Prostate gland (tissue), 2 donors: ENCODE measurements at regions not wholly inside any gene's neighbourhood (a gene's known extent, or its start where the extent isn't known, plus 50 kb on each side); places are given as distances from the start of the nearest gene placed in this dataset.

ENCODE experiments used
- DNase-seq: peaks from one replicate; pipeline ENCODE4 v3.0.0-alpha.2; 2019; ENCODE audit warnings: low spot score
- H3K27ac ChIP-seq, 2 donors: fragments of 200-600 bp; sonication (generic); 2 replicates each; pipeline ENCODE4 v1.5.1; 2017 to 2019
- H3K27me3 ChIP-seq: fragments of 200-600 bp; sonication (generic); replicated peaks from 2 replicates; pipeline ENCODE4 v1.5.1; 2019; ENCODE audit not compliant: insufficient read depth
- H3K36me3 ChIP-seq, 2 donors: fragments of 200-600 bp; sonication (generic); 1 replicate in 1 of 2; 2 replicates in 1 of 2; pipeline versions ENCODE4 v1.5.1 to v1.8.1; 2017 to 2019
- H3K4me1 ChIP-seq: fragments of 200-600 bp; sonication (generic); replicated peaks from 2 replicates; pipeline ENCODE4 v1.5.1; 2019
- H3K4me3 ChIP-seq, 2 donors: fragments of 200-600 bp; sonication (generic); 2 replicates each; pipeline ENCODE4 v1.5.1; 2017 to 2019
- H3K9me3 ChIP-seq: fragments of 200-600 bp; sonication (generic); 2 replicates; pipeline ENCODE4 v1.5.1; 2017
- POLR2A ChIP-seq: fragments of 450-650 bp; IDR thresholded peaks from one replicate; pipeline ENCODE4 v1.6.1; 2016; ENCODE audit warnings: antibody characterized with exemption, mild to moderate bottlenecking
- POLR2AphosphoS5 ChIP-seq: sonication (generic); formaldehyde crosslinking; IDR thresholded peaks from one replicate; pipeline ENCODE4 v1.6.1; 2017; ENCODE audit warnings: antibody characterized with exemption
- WGBS: methylation state at CpG from one replicate; pipeline ENCODE4 v1.1.5; 2018; 5-methylcytosine and 5-hydroxymethylcytosine counted together
- intact Hi-C: fragments of 100-400 bp; cut with DNase I; formaldehyde crosslinking; loops from one replicate; pipeline ENCODE4 v1.14.2; 2022
- TF ChIP-seq, protein P1 (sequence below), 4 experiments: fragments of 200-600 bp in 2 of 4; fragments of 450-650 bp in 2 of 4; sonication (generic) in 2 of 4; IDR thresholded peaks; 1 replicate in 3 of 4; 2 replicates in 1 of 4; pipeline ENCODE4 v1.5.1; 2016 to 2019; ENCODE audit warnings: antibody characterized with exemption in 4 of 4, mild to moderate bottlenecking in 2 of 4, moderate library complexity in 2 of 4

GRCh38 chr7:9782275-9782674 is 1191.4 kb upstream of the PHF14 start:
- Histone ChIP-seq H3K4me1 (no peaks in the 10 kb centered on the region), H3K27ac (no peak overlapping the region), H3K4me3 (no peak overlapping the region), H3K36me3 (no peaks in the 10 kb centered on the region), H3K27me3 (no peaks in the 10 kb centered on the region), H3K9me3 (no peaks in the 10 kb centered on the region)
- DNase-seq, result no peak
- 44% methylated on average over 2 of the region's 2 CpGs for WGBS
- intact Hi-C loops, result no loop called here
- TF ChIP-seq POLR2A (no peak), POLR2AphosphoS5 (no peak)
- TF ChIP-seq, protein P1, sequence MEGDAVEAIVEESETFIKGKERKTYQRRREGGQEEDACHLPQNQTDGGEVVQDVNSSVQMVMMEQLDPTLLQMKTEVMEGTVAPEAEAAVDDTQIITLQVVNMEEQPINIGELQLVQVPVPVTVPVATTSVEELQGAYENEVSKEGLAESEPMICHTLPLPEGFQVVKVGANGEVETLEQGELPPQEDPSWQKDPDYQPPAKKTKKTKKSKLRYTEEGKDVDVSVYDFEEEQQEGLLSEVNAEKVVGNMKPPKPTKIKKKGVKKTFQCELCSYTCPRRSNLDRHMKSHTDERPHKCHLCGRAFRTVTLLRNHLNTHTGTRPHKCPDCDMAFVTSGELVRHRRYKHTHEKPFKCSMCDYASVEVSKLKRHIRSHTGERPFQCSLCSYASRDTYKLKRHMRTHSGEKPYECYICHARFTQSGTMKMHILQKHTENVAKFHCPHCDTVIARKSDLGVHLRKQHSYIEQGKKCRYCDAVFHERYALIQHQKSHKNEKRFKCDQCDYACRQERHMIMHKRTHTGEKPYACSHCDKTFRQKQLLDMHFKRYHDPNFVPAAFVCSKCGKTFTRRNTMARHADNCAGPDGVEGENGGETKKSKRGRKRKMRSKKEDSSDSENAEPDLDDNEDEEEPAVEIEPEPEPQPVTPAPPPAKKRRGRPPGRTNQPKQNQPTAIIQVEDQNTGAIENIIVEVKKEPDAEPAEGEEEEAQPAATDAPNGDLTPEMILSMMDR (IDR thresholded peaks at IDR 0.05), result no peak

DNA sequence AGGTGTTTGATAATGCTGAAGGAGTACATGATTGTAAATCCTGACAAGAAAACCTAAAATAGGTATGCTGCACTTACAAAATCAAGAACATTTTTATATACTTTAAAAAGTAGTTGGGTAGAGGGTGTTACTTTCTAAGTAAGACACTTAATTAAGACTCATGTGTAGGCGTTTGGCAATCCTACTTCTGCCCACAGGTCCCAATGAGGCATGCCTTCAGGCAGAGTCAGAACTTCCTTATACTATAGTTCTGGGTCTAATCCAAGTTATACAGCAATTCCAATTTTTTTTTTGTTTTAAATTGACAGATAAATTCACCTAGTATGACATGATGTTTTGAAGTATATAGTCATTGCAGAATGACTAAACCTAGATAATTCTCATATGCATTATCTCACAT is 1188.5 kb upstream of the PHF14 start:
- DNase-seq, result no peak
- Histone ChIP-seq H3K4me3 (no peak overlapping the region), H3K36me3 (no peaks in the 10 kb centered on the region), H3K27ac (no peak overlapping the region), H3K27me3 (no peaks in the 10 kb centered on the region), H3K9me3 (no peaks in the 10 kb centered on the region), H3K4me1 (no peaks in the 10 kb centered on the region)
- 47% methylated on average over 1 of the region's 1 CpG for WGBS
- TF ChIP-seq, protein P1 (IDR thresholded peaks at IDR 0.05), result no peak
- no peak for TF ChIP-seq POLR2AphosphoS5
- no peak for TF ChIP-seq POLR2A
- intact Hi-C loops, result no loop called here

- intact Hi-C loops, result no loop called here
- no peaks in the 10 kb centered on the region for H3K9me3 ChIP-seq
- no peaks in the 10 kb centered on the region for H3K27me3 ChIP-seq
- H3K4me1 ChIP-seq, result no peaks in the 10 kb centered on the region
- no peak for DNase-seq
- TF ChIP-seq, protein P1 (IDR thresholded peaks at IDR 0.05), result no peak
- no peak for TF ChIP-seq POLR2AphosphoS5
- TF ChIP-seq POLR2A, result no peak
- no peak overlapping the region for H3K4me3 ChIP-seq
- WGBS, result 93% methylated on average over 1 of the region's 1 CpG
- no peaks in the 10 kb centered on the region for H3K36me3 ChIP-seq
- no peak overlapping the region for H3K27ac ChIP-seq
Observed at GRCh38 chr7:9796241-9796640, 1177.4 kb upstream of the PHF14 start.

- DNase-seq, result no peak
- Histone ChIP-seq H3K27me3 (no peaks in the 10 kb centered on the region), H3K4me3 (no peak overlapping the region), H3K36me3 (no peaks in the 10 kb centered on the region), H3K27ac (no peak overlapping the region), H3K4me1 (no peaks in the 10 kb centered on the region), H3K9me3 (no peaks in the 10 kb centered on the region)
- intact Hi-C loops, result no loop called here
- TF ChIP-seq POLR2A (no peak), POLR2AphosphoS5 (no peak)
- TF ChIP-seq, protein P1 (IDR thresholded peaks at IDR 0.05), result no peak
- WGBS, result 90% methylated on average over 20 of the region's 20 CpGs
Observed at GRCh38 chr7:9822458-9823290, 1151.0 kb upstream of the PHF14 start.

DNA sequence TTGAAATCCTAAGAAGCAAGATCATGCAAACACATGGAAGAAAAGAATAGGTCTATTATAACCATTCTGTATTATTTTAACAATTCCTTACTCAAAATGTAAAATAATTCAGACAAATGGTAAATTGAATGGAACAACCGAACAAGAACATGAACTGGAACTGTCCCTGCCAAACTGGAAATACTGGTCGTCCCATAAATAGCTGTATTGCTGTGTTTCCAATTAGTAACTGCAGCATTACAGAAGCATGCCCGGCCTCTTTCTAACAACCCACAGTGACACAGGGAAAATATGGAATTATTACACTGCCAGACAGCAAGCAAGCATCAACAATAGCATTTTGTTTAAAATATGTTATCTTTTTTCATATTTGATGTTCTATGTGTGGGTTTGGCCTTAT is 1138.5 kb upstream of the PHF14 start:
- H3K27ac ChIP-seq, result no peak overlapping the region
- no peaks in the 10 kb centered on the region for H3K27me3 ChIP-seq
- H3K36me3 ChIP-seq, result no peaks in the 10 kb centered on the region
- H3K4me1 ChIP-seq, result no peaks in the 10 kb centered on the region
- intact Hi-C loops, result no loop called here
- TF ChIP-seq, protein P1 (IDR thresholded peaks at IDR 0.05), result no peak
- no peak for TF ChIP-seq POLR2A
- TF ChIP-seq POLR2AphosphoS5, result no peak
- peak; percentile 8 for DNase-seq
- WGBS, result 43% methylated on average over 3 of the region's 3 CpGs
- no peaks in the 10 kb centered on the region for H3K9me3 ChIP-seq
- H3K4me3 ChIP-seq, result no peak overlapping the region
